ENCODE measurements at regions not wholly inside any gene's neighbourhood (a gene's known extent, or its start where the extent isn't known, plus 50 kb on each side); places are given as distances from the start of the nearest gene placed in this dataset.
"Not testable (repeated sequence)": the region's sequence is repeated elsewhere in the genome, so short reads cannot be mapped to it uniquely, and the experiment has no call there.

GRCh38 chr14:51593397-51593796 is 58.3 kb upstream of the FRMD6 start:
- H3K36me3 ChIP-seq (ENCODE audit: insufficient read depth, low read length): no peaks in the 10 kb centered on the region
- H3K4me1 ChIP-seq (ENCODE audit: insufficient read depth, low read length): no peaks in the 10 kb centered on the region
- no peak overlapping the region for H3K9ac ChIP-seq (ENCODE audit: low read depth, low read length)
- no peaks in the 10 kb centered on the region for H3K9me3 ChIP-seq (ENCODE audit: control insufficient read depth, insufficient read depth, low read length)

GRCh38 chr14:51595881-51596455 is 55.7 kb upstream of the FRMD6 start:
- Histone ChIP-seq H3K4me1 (ENCODE audit: insufficient read depth, low read length) (peaks cover 17% of the 10 kb centered on the region), H3K36me3 (ENCODE audit: insufficient read depth, low read length) (no peaks in the 10 kb centered on the region), H3K9me3 (ENCODE audit: control insufficient read depth, insufficient read depth, low read length) (no peaks in the 10 kb centered on the region)

GRCh38 chr14:51596488-51597117 is 55.1 kb upstream of the FRMD6 start:
- no peak overlapping the region for H3K9ac ChIP-seq (ENCODE audit: low read depth, low read length)

More at GRCh38 chr14:51595881-51596455, 55.7 kb upstream of the FRMD6 start:
- no peak overlapping the region for H3K9ac ChIP-seq (ENCODE audit: low read depth, low read length)

GRCh38 chr14:51597261-51598001 is 54.3 kb upstream of the FRMD6 start:
- H3K36me3 ChIP-seq (ENCODE audit: insufficient read depth, low read length): no peaks in the 10 kb centered on the region
- no peak overlapping the region for H3K9ac ChIP-seq (ENCODE audit: low read depth, low read length)
- no peaks in the 10 kb centered on the region for H3K9me3 ChIP-seq (ENCODE audit: control insufficient read depth, insufficient read depth, low read length)
- H3K4me1 ChIP-seq (ENCODE audit: insufficient read depth, low read length): peaks cover 23% of the 10 kb centered on the region

More at GRCh38 chr14:51596488-51597117, 55.1 kb upstream of the FRMD6 start:
- Histone ChIP-seq H3K4me1 (ENCODE audit: insufficient read depth, low read length) (peaks cover 23% of the 10 kb centered on the region), H3K9me3 (ENCODE audit: control insufficient read depth, insufficient read depth, low read length) (no peaks in the 10 kb centered on the region), H3K36me3 (ENCODE audit: insufficient read depth, low read length) (no peaks in the 10 kb centered on the region)

GRCh38 chr14:51598924-51599600 is 52.6 kb upstream of the FRMD6 start:
- not testable (repeated sequence) for H3K36me3 ChIP-seq (ENCODE audit: insufficient read depth, low read length); H3K9me3 ChIP-seq (ENCODE audit: control insufficient read depth, insufficient read depth, low read length); H3K9ac ChIP-seq (ENCODE audit: low read depth, low read length)
- H3K4me1 ChIP-seq (ENCODE audit: insufficient read depth, low read length): peaks cover 23% of the 10 kb centered on the region

- peaks cover 23% of the 10 kb centered on the region for H3K4me1 ChIP-seq (ENCODE audit: insufficient read depth, low read length)
- no peaks in the 10 kb centered on the region for H3K9me3 ChIP-seq (ENCODE audit: control insufficient read depth, insufficient read depth, low read length)
- no peaks in the 10 kb centered on the region for H3K36me3 ChIP-seq (ENCODE audit: insufficient read depth, low read length)
- H3K9ac ChIP-seq (ENCODE audit: low read depth, low read length): no peak overlapping the region
Observed at GRCh38 chr14:51600658-51601057, 51.1 kb upstream of the FRMD6 start.

Data from ES-I3 (cell line).